Mesenchymal stem cell (in vitro differentiated cells and primary cell): ENCODE measurements at regions not wholly inside any gene's neighbourhood (a gene's known extent, or its start where the extent isn't known, plus 50 kb on each side); places are given as distances from the start of the nearest gene placed in this dataset.

Experiments used
- DNase-seq: peaks from one replicate; pipeline ENCODE4 v3.0.0-alpha.2; 2013
- H2AFZ ChIP-seq: one replicate; pipeline ENCODE4 v1.6.1; 2013; ENCODE audit warnings: low read depth, mild to moderate bottlenecking, control low read depth, inconsistent platforms, low read length, moderate library complexity
- H2AK5ac ChIP-seq: 2 replicates; pipeline ENCODE4 v1.6.1; 2013; ENCODE audit warnings: low read length, moderate library complexity, mild to moderate bottlenecking, inconsistent platforms; ENCODE audit not compliant: severe bottlenecking
- H2BK120ac ChIP-seq: one replicate; pipeline ENCODE4 v1.6.1; 2013; ENCODE audit warnings: low read depth, mild to moderate bottlenecking, inconsistent platforms, low read length, moderate library complexity
- H2BK12ac ChIP-seq, 2 experiments: one replicate each; pipeline ENCODE4 v1.6.1; 2013; ENCODE audit warnings: inconsistent platforms in 2 of 2, low read length in 2 of 2, mild to moderate bottlenecking in 2 of 2, moderate library complexity in 2 of 2, control low read depth in 1 of 2
- H2BK15ac ChIP-seq: one replicate; pipeline ENCODE4 v1.6.1; 2013; ENCODE audit warnings: mild to moderate bottlenecking, low read depth, inconsistent platforms; ENCODE audit not compliant: poor library complexity, severe bottlenecking
- H2BK5ac ChIP-seq: 2 replicates; pipeline ENCODE4 v1.6.1; 2013; ENCODE audit warnings: low read depth, mild to moderate bottlenecking, low read length, control low read depth, inconsistent platforms; ENCODE audit not compliant: poor library complexity, severe bottlenecking
- H3K14ac ChIP-seq, 2 experiments: one replicate each; pipeline ENCODE4 v1.6.1; 2013; ENCODE audit warnings: inconsistent platforms in 2 of 2, low read length in 2 of 2, control low read depth in 1 of 2, mild to moderate bottlenecking in 1 of 2, moderate library complexity in 1 of 2
- H3K18ac ChIP-seq, 2 experiments: one replicate each; pipeline ENCODE4 v1.6.1; 2013; ENCODE audit warnings: inconsistent platforms in 2 of 2, low read length in 2 of 2, control low read depth in 1 of 2, low read depth in 1 of 2, mild to moderate bottlenecking in 1 of 2
- H3K23ac ChIP-seq, 2 experiments: one replicate each; pipeline ENCODE4 v1.6.1; 2013; ENCODE audit warnings: inconsistent platforms in 2 of 2, low read length in 2 of 2, mild to moderate bottlenecking in 2 of 2, moderate library complexity in 2 of 2, control low read depth in 1 of 2
- H3K27ac ChIP-seq: 2 replicates; pipeline ENCODE4 v1.5.1; 2013; ENCODE audit warnings: mild to moderate bottlenecking, moderate library complexity, low read length, control low read depth, inconsistent platforms; ENCODE audit not compliant: poor library complexity, severe bottlenecking
- H3K27me3 ChIP-seq, 2 experiments: 2 replicates each; pipeline versions ENCODE4 v1.6.1 to v1.7.0; 2013; ENCODE audit warnings: low read length in 2 of 2, mild to moderate bottlenecking in 2 of 2, moderate library complexity in 2 of 2, control low read depth in 1 of 2, inconsistent platforms in 1 of 2; ENCODE audit not compliant: control insufficient read depth in 1 of 2, insufficient read depth in 1 of 2
- H3K36me3 ChIP-seq, 2 experiments: 2 replicates each; pipeline versions ENCODE4 v1.6.1 to v1.7.0; 2013; ENCODE audit warnings: low read length in 2 of 2, control low read depth in 1 of 2, inconsistent platforms in 1 of 2, low read depth in 1 of 2, mild to moderate bottlenecking in 1 of 2; ENCODE audit not compliant: insufficient read depth in 2 of 2, control insufficient read depth in 1 of 2
- H3K4ac ChIP-seq, 2 experiments: one replicate each; pipeline ENCODE4 v1.6.1; 2013; ENCODE audit warnings: inconsistent platforms in 2 of 2, low read length in 2 of 2, mild to moderate bottlenecking in 2 of 2, moderate library complexity in 2 of 2, control low read depth in 1 of 2, low read depth in 1 of 2
- H3K4me1 ChIP-seq: 2 replicates; pipeline ENCODE4 v1.6.1; 2013; ENCODE audit warnings: low read depth, low read length, control low read depth; ENCODE audit not compliant: control insufficient read depth, insufficient read depth
- H3K4me2 ChIP-seq: 2 replicates; pipeline ENCODE4 v1.6.1; 2013; ENCODE audit warnings: low read length, mild to moderate bottlenecking, inconsistent platforms; ENCODE audit not compliant: poor library complexity, severe bottlenecking
- H3K4me3 ChIP-seq, 2 experiments: 2 replicates each; pipeline versions ENCODE4 v1.5.1 to v1.7.0; 2013; ENCODE audit warnings: low read length in 2 of 2, mild to moderate bottlenecking in 2 of 2, control low read depth in 1 of 2, low read depth in 1 of 2; ENCODE audit not compliant: insufficient read depth in 1 of 2
- H3K79me1 ChIP-seq: replicated peaks from 2 replicates; pipeline ENCODE4 v1.6.1; 2013; ENCODE audit warnings: mild to moderate bottlenecking, control low read depth, low read length, inconsistent platforms; ENCODE audit not compliant: poor library complexity, severe bottlenecking
- H3K9ac ChIP-seq: 2 replicates; pipeline ENCODE4 v1.7.0; 2013; ENCODE audit warnings: mild to moderate bottlenecking, low read length, moderate library complexity
- H3K9me3 ChIP-seq: 2 replicates; pipeline ENCODE4 v1.7.0; 2013; ENCODE audit warnings: mild to moderate bottlenecking, low read length; ENCODE audit not compliant: control insufficient read depth
- H4K8ac ChIP-seq: one replicate; pipeline ENCODE4 v1.6.1; 2013; ENCODE audit warnings: inconsistent platforms, mild to moderate bottlenecking, low read length, moderate library complexity
- H4K91ac ChIP-seq: one replicate; pipeline ENCODE4 v1.6.1; 2013; ENCODE audit warnings: mild to moderate bottlenecking, low read length, inconsistent platforms
- WGBS: methylation state at CpG from one replicate; pipeline ENCODE4 v1.1.7; 2013; ENCODE audit warnings: mixed read lengths; 5-methylcytosine and 5-hydroxymethylcytosine counted together

GRCh38 chr2:183455056-183455455, 330.8 kb downstream of the NUP35 start:
- Histone ChIP-seq H3K23ac (no peak overlapping the region), H4K8ac (no peak overlapping the region), H2BK120ac (no peak overlapping the region), H3K9me3 (peaks cover 5% of the 10 kb centered on the region), H3K4me3 (no peak overlapping the region), H3K4me1 (no peaks in the 10 kb centered on the region), H3K4ac (no peak overlapping the region), H3K14ac (no peak overlapping the region), H2BK5ac (no peak overlapping the region), H3K36me3 (no peaks in the 10 kb centered on the region), H4K91ac (no peak overlapping the region), H2AFZ (no peak overlapping the region), H3K79me1 (no peaks in the 10 kb centered on the region), H3K4me2 (no peak overlapping the region), H3K9ac (no peak overlapping the region), H3K27ac (no peak overlapping the region), H2AK5ac (no peak overlapping the region), H3K27me3 (no peaks in the 10 kb centered on the region), H3K18ac (no peak overlapping the region), H2BK12ac (no peak overlapping the region), H2BK15ac (no peak overlapping the region)
- 46% methylated on average over 1 of the region's 1 CpG for WGBS
- no peak for DNase-seq

DNA sequence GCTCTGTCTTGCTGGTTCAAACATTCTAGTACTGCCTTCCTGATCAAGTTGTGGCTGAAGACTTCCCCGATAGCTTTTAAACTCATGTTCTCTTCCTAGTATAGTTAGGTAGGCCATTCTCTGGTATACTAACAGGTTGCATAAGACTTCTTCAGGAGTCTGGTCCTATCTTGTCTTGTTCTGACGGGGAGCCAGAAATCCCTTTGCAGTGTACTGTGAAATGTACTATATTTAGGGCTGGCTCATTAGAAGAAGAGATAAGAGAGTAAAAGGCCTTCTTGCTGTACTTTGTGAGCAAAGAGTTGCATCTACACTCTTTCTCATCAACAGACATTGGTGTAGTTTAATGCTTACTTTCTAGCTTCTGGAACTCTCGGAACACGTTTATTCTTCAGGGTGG, 331.9 kb downstream of the NUP35 start:
- Histone ChIP-seq H3K9me3 (peaks cover 5% of the 10 kb centered on the region), H3K4me2 (no peak overlapping the region), H2BK12ac (no peak overlapping the region), H2AFZ (no peak overlapping the region), H3K9ac (no peak overlapping the region), H3K4me3 (no peak overlapping the region), H3K27me3 (no peaks in the 10 kb centered on the region), H3K4ac (no peak overlapping the region), H3K27ac (no peak overlapping the region), H2BK5ac (no peak overlapping the region), H3K79me1 (no peaks in the 10 kb centered on the region), H2BK15ac (no peak overlapping the region), H3K18ac (no peak overlapping the region), H4K91ac (no peak overlapping the region), H3K14ac (no peak overlapping the region), H3K4me1 (no peaks in the 10 kb centered on the region), H3K23ac (no peak overlapping the region), H3K36me3 (no peaks in the 10 kb centered on the region), H4K8ac (no peak overlapping the region), H2AK5ac (no peak overlapping the region), H2BK120ac (no peak overlapping the region)
- DNase-seq = no peak
- 63% methylated on average over 1 of the region's 4 CpGs for WGBS

DNA sequence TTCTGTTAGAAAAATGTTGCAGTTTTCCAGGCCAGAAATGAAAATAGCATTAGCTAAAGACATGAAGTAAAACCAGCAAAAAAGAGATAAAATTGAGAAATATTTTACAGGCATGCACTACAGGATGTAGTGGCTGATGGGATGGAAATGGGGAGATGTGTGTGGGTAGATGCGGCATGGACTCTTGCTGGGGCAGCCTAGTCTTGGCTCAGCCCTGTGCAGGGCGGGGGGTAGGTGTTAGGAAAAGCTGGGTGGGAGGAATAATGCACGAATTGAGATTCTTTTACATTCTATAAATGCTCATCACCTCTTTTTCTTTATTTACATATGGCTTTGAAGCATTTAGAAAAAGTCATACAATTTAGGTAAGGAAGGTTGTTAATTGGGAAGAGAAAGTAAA, 334.2 kb downstream of the NUP35 start:
- DNase-seq = no peak
- Histone ChIP-seq H2BK120ac (no peak overlapping the region), H2BK15ac (no peak overlapping the region), H4K91ac (no peak overlapping the region), H3K14ac (no peak overlapping the region), H3K36me3 (no peaks in the 10 kb centered on the region), H2AFZ (no peak overlapping the region), H2BK5ac (no peak overlapping the region), H3K9ac (no peak overlapping the region), H2AK5ac (no peak overlapping the region), H2BK12ac (no peak overlapping the region), H3K79me1 (no peaks in the 10 kb centered on the region), H3K4me3 (no peak overlapping the region), H3K27ac (no peak overlapping the region), H3K9me3 (peaks cover 8% of the 10 kb centered on the region), H3K27me3 (no peaks in the 10 kb centered on the region), H4K8ac (no peak overlapping the region), H3K4me2 (no peak overlapping the region), H3K4ac (no peak overlapping the region), H3K18ac (no peak overlapping the region), H3K4me1 (no peaks in the 10 kb centered on the region), H3K23ac (no peak overlapping the region)
- 100% methylated on average over 1 of the region's 3 CpGs for WGBS

GRCh38 chr2:183459466-183459865, 335.2 kb downstream of the NUP35 start:
- H2BK15ac ChIP-seq = no peak overlapping the region
- no peak overlapping the region for H2AFZ ChIP-seq
- H3K14ac ChIP-seq = no peak overlapping the region
- no peak overlapping the region for H3K9ac ChIP-seq
- H4K8ac ChIP-seq = no peak overlapping the region
- no peak overlapping the region for H2BK12ac ChIP-seq
- no peak overlapping the region for H2AK5ac ChIP-seq
- no peak overlapping the region for H3K4ac ChIP-seq
- H3K4me2 ChIP-seq = no peak overlapping the region
- no peak overlapping the region for H3K27ac ChIP-seq
- no peak for DNase-seq
- H3K79me1 ChIP-seq = no peaks in the 10 kb centered on the region
- H3K4me1 ChIP-seq = no peaks in the 10 kb centered on the region
- H3K18ac ChIP-seq = no peak overlapping the region
- no peak overlapping the region for H2BK5ac ChIP-seq
- no peaks in the 10 kb centered on the region for H3K27me3 ChIP-seq
- WGBS = 85% methylated on average over 3 of the region's 4 CpGs
- H2BK120ac ChIP-seq = no peak overlapping the region
- no peak overlapping the region for H3K4me3 ChIP-seq
- peaks cover 8% of the 10 kb centered on the region for H3K9me3 ChIP-seq
- no peaks in the 10 kb centered on the region for H3K36me3 ChIP-seq
- H3K23ac ChIP-seq = no peak overlapping the region
- H4K91ac ChIP-seq = no peak overlapping the region
